Activated B cell treated with CpG ODN at 0.5 μM for 24 hours (primary cell): ENCODE measurements at regions not wholly inside any gene's neighbourhood (a gene's known extent, or its start where the extent isn't known, plus 50 kb on each side); places are given as distances from the start of the nearest gene placed in this dataset.

Experiments
- ATAC-seq: fragments of 200-7000 bp; cut with Tn5 transposase; one replicate; pipeline ENCODE4 v1.10.0; 2021; ENCODE audit warnings: low read depth, mild to moderate bottlenecking, moderate library complexity
- CTCF ChIA-PET: fragments of 350-600 bp; sonication (Branson Sonifier 250); formaldehyde crosslinking; loops from one replicate; lab custom pipeline; 2021; ENCODE audit warnings: antibody characterized with exemption; lab: Charles Lee
- POLR2A ChIA-PET: fragments of 350-600 bp; sonication (Branson Sonifier 250); formaldehyde crosslinking; loops from one replicate; lab custom pipeline; 2021; ENCODE audit warnings: antibody characterized with exemption; lab: Charles Lee
- DNase-seq: peaks from one replicate; pipeline ENCODE4 v3.0.0; 2022
- H3K27ac Mint-ChIP-seq: one replicate; pipeline ENCODE4 v1.8.0; 2020; ENCODE audit warnings: mixed read lengths
- H3K27me3 Mint-ChIP-seq: one replicate; pipeline ENCODE4 v1.8.0; 2021; ENCODE audit warnings: mixed read lengths
- H3K36me3 Mint-ChIP-seq: one replicate; pipeline ENCODE4 v1.8.0; 2021; ENCODE audit warnings: low read depth, mixed read lengths
- H3K4me1 Mint-ChIP-seq: one replicate; pipeline ENCODE4 v1.8.0; 2021; ENCODE audit warnings: mixed read lengths
- H3K4me3 Mint-ChIP-seq: one replicate; pipeline ENCODE4 v1.8.0; 2020; ENCODE audit warnings: mild to moderate bottlenecking, mixed read lengths
- H3K9me3 Mint-ChIP-seq: one replicate; pipeline ENCODE4 v1.8.0; 2020; ENCODE audit warnings: mixed read lengths
- CTCF ChIP-seq: fragments of 200-600 bp; IDR thresholded peaks from one replicate; pipeline ENCODE4 v1.8.0; 2022; ENCODE audit warnings: antibody characterized with exemption, mild to moderate bottlenecking
- intact Hi-C: fragments of 100-400 bp; cut with micrococcal nuclease; formaldehyde crosslinking; loops from one replicate; pipeline ENCODE4 v1.15.1; 2024

GRCh38 chr5:143539742-143540141, 136.3 kb upstream of the NR3C1 start:
- TF ChIP-seq CTCF = no peak
- DNase-seq = no peak
- POLR2A ChIA-PET = no interaction called here
- no peak for ATAC-seq
- intact Hi-C loops = no loop called here
- Mint-ChIP-seq H3K4me3 (no peak overlapping the region), H3K27me3 (no peaks in the 10 kb centered on the region), H3K36me3 (no peaks in the 10 kb centered on the region), H3K27ac (no peak overlapping the region), H3K4me1 (no peaks in the 10 kb centered on the region), H3K9me3 (peaks cover 5% of the 10 kb centered on the region)
- CTCF ChIA-PET = interaction anchor here (1.2 kb wide), 1 partner anchor 15 kb away, joined by 3 read pairs; no protein-coding TSS in a partner anchor

- no peak for TF ChIP-seq CTCF
- H3K27ac Mint-ChIP-seq = no peak overlapping the region
Measured at GRCh38 chr5:143537056-143537455, 133.6 kb upstream of the NR3C1 start.

GRCh38 chr5:143536364-143536763, 132.9 kb upstream of the NR3C1 start:
- ChIA-PET CTCF (no interaction called here), POLR2A (no interaction called here)
- no peak for TF ChIP-seq CTCF
- intact Hi-C loops = no loop called here
- DNase-seq = no peak
- Mint-ChIP-seq H3K27me3 (no peaks in the 10 kb centered on the region), H3K27ac (no peak overlapping the region), H3K36me3 (no peaks in the 10 kb centered on the region), H3K4me3 (no peak overlapping the region), H3K4me1 (no peaks in the 10 kb centered on the region), H3K9me3 (peaks cover 5% of the 10 kb centered on the region)
- no peak for ATAC-seq

More at GRCh38 chr5:143537056-143537455, 133.6 kb upstream of the NR3C1 start:
- Mint-ChIP-seq H3K4me1 (no peaks in the 10 kb centered on the region), H3K36me3 (no peaks in the 10 kb centered on the region), H3K4me3 (no peak overlapping the region), H3K27me3 (no peaks in the 10 kb centered on the region), H3K9me3 (peaks cover 5% of the 10 kb centered on the region)
- ChIA-PET POLR2A (no interaction called here), CTCF (no interaction called here)
- ATAC-seq = no peak
- intact Hi-C loops = no loop called here
- DNase-seq = no peak

- Mint-ChIP-seq H3K9me3 (peaks cover 5% of the 10 kb centered on the region), H3K27ac (no peak overlapping the region), H3K4me1 (no peaks in the 10 kb centered on the region), H3K4me3 (no peak overlapping the region), H3K36me3 (no peaks in the 10 kb centered on the region), H3K27me3 (no peaks in the 10 kb centered on the region)
- ChIA-PET POLR2A (no interaction called here), CTCF (no interaction called here)
- no peak for TF ChIP-seq CTCF
- DNase-seq (no peak), ATAC-seq (no peak)
- intact Hi-C loops = no loop called here
Measured at GRCh38 chr5:143534761-143535154, 131.3 kb upstream of the NR3C1 start.

GRCh38 chr5:143533978-143534760, 130.7 kb upstream of the NR3C1 start:
- intact Hi-C loops = no loop called here
- TF ChIP-seq CTCF = no peak
- no peak for ATAC-seq
- Mint-ChIP-seq H3K36me3 (no peaks in the 10 kb centered on the region), H3K9me3 (no peaks in the 10 kb centered on the region), H3K4me3 (no peak overlapping the region), H3K4me1 (no peaks in the 10 kb centered on the region), H3K27ac (no peak overlapping the region), H3K27me3 (no peaks in the 10 kb centered on the region)
- DNase-seq = no peak
- ChIA-PET CTCF (no interaction called here), POLR2A (no interaction called here)
